ENCODE measurements at regions not wholly inside any gene's neighbourhood (a gene's known extent, or its start where the extent isn't known, plus 50 kb on each side); places are given as distances from the start of the nearest gene placed in this dataset.
"Not testable (repeated sequence)": the region's sequence is repeated elsewhere in the genome, so short reads cannot be mapped to it uniquely, and the experiment has no call there.

DNA sequence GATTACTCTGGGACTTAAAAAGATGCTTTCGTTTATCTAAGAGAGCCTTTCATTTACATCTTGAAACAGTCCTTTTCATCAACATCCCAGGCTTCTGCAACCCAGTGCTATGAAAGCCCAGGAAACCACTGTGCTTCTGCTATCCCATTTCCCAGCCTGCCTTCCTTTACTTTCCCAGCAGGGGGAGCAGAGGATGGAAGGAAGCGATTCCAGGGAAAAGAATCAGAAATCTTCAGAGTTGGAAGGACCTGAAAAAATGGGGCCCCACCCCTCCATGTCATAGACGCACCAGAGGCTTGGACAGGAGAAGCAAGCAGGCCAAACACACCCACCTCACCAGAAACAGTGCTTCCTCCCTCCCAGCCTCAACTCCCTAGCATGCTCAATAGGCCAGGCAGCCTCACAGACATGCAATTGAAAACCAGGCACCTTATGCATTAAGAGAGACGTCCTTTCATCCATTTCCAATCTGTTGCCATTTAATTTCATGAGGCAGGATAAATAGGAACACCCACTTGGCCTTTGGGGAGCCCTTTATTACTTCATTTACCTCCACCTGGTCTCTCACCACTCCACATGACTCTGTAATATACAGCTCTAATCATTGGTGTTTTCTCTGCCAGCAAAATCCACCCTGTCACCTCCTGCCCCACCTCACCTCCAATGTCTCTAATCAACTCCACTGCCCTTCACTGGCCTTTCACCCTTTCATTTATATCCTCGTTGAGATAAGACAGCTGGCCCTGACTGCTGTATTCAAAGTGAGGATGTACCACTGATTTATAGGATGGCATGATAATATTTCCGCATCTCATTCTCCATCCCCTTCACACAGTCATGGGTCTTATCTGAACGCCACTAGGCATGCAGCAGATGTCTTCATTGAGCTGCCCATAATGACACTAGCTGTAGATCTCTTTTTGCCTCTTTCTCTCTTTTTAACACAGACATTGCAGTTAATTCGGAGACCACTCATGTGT is 583.9 kb downstream of the NTRK3 start:
- no peak for DNase-seq (ENCODE audit: low spot score)

DNA sequence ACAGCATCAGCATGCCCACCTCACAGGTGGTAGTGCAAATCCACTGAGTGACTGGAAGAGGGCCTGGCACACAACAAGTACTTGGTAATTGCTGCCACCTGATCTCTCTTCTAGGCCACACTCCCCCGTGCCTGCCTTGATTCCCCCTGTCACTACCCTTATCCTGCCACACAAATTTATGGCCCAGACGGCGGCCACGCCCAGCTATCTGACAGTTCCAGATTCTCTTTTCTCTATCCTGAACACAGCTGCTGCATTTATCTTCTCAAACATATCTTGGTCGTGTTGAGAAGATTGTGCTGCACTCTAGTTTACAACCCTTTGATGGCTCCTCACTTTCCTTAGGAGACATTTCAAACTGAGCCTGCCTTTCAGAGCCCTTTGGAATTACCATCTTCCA is 585.2 kb downstream of the NTRK3 start:
- DNase-seq (ENCODE audit: low spot score): no peak

DNA sequence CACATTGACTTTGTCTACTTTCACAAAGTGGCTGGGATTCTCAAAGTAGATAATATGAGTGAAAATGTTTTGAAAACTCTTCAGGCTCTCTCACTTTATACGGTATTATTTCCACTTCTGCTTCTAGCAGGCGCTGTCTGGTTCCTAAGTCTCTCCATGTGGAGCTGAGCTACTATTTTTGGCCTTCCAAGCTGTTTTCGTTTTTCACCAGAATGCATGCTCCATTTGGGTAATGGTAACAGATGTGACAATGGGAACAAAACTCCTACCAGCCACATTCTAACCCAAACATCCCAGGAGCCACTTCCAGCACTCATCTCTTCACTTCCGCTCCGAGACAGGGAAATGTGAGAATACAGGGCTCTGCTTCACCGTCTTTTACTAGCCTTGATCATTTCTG is 586.7 kb downstream of the NTRK3 start:
- no peak for DNase-seq (ENCODE audit: low spot score)

DNA sequence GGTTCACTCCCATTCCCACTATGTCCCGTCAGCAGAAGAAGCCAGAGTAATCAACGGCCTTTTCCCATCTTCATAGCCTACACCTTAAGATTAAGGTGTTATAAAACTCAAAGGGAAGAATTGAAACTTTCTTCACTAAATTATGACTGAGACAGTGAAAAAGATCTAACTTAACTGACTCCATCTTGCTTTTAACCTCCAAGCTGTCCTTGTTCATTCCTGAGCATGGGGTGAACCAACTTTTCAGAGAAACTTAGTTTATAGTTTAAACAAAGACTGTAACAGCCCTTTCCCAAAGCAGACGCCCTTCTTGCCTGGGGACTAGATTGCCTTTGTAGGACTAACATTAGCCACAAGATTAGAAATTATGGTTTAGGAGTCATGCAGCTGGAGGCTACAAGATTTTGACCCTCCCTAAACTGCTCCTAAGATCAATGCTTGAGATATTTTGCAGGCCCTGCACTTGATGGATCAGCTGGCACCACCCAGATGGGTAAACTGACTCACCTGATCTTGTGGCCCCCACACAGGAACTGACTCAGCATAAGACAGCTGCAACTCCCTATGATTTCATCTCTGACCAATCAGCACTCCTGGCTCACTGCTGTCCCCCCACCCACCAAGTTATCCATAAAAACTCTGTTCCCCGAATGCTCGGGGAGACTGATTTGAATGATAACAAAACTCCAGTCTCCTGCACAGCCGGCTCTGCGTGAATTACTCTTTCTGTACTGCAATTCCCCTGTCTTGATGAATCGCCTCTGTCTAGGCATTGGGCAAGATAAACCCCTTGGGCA is 587.6 kb downstream of the NTRK3 start:
- DNase-seq (ENCODE audit: low spot score): not testable (repeated sequence)

DNA sequence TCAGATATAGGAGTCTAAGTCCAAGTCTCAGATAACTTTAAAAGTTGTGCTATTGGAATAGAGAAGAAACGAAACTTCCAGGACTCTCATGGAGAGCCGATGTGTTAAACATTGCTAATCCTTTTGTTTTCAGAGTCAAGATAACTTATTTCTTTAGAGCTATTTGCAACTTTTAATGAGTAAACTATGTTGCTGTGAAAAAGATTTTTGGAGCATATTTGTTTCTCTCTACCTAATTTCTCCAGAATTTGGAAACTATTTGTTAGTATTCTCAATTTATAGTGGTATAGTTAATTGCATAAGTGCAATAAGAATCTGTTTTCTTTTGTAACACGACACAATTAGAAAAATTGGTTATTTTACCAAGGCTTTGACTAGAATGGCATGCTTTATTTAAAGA is 588.9 kb downstream of the NTRK3 start:
- no peak for DNase-seq (ENCODE audit: low spot score)

DNA sequence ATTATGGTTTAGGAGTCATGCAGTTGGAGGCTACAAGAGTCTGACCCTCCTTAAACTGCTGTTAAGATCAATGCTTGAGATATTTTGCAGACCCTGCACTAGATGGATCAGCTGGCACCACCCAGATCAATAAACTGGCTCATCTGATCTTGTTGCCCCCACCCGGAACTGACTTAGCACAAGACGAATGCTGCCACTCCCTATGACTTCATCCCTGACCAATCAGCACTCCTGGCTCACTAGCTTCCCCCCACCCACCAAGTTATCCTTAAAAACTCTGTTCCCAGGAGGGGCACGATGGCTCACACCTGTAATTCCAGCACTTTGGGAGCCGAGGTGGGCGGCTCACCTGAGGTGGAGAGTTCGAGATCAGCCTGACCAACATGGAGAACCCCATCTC is 594.0 kb downstream of the NTRK3 start:
- no peak for DNase-seq (ENCODE audit: low spot score)

DNA sequence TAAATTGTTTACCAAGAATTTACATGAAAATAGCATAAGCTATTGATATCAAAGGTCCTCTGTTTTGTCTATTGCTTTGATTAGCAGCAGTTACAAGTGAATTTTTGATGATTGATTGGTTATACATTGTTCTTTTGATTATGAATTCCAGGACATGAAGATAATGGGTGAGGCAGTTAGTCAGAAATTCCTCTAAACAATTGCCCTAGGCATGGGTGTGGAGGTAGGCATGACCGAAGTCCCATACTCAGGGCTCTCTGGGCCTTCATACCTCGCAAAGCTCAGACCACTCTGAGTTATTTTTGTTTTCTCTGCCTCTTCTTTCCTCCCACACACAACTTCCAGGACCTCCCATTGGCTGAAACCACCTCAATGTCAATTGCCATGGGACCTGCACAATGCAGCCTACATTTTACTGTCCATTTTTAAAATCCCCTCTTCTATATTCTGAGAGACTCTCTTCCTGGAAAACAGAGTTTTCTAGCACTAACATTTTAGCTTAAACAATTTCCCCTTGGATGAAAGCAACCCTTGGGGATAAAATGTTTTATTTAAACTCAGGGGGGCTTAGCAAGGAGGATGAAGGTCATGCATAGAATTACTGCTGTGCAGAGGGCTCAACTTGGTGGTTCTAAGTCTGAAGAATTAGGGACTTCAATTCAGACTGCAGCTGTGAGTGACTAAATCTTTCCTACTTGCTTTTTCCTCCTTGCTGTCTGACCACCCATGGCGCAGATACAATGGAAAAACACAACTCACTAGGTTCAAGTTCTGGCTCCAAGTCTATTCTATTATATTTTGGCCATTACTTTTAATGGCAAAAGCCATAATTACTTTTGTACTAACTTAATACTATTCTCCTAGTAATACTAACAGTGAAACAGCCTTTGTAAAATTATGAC is 594.8 kb downstream of the NTRK3 start:
- DNase-seq (ENCODE audit: low spot score): no peak

DNA sequence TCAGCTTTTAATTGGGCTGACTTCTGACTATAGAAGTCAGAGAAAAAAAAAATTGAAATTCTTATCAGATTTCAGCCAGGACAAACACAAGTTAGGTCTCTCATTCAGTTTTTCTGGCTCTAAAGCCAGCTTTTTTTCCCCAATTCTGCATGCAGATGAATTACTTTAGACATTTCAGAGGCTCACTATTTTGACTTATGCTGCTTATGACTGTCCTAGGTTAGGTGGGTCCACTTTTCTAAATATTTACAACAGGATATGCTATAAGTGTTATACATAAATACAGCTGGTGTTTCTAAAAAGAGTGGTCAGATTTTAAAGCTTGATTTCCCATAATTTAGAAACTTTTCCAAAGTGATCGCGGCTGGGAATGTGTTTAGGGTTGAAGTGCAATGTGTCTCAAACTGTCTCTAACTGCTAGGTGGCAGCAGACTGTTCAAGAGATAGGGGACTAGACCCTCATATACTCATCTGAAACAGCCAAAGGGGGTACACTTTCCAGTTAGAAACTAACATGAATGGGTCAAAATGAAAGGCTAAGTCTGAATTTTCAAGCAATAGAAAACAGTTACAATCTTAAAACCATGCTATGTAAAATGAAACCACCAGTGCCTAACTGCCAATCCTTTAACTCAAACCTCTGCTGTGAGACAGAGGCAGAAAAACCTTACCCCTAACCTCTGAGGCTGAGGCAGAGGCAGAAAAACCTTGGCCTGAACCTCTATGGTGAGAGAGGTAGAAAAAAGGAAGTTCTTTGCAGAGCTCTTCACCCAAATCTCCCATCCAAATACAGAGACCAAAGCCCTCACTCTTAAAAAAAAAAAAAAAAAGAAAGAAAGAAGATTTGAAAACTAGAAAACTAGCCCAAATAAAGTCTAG is 596.0 kb downstream of the NTRK3 start:
- DNase-seq (ENCODE audit: low spot score): no peak

DNA sequence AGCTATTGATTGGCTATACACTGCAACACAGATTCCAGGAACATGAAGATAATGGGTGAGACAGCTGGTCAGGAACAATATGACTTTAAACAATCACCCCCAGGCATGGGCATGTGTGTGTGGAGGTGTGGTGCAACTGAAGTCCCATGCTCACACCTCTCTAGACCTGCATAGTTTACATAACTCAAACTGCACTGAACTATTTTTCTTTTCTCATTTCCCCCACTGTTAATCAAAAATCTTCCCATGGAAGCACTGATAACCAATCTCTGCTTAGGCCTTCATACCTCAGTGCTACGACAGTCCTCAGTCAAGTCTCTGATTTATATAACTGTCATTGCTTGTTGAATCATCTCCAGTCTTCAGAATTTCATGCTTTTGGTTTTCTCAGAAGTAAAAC is 600.2 kb downstream of the NTRK3 start:
- no peak for DNase-seq (ENCODE audit: low spot score)

DNA sequence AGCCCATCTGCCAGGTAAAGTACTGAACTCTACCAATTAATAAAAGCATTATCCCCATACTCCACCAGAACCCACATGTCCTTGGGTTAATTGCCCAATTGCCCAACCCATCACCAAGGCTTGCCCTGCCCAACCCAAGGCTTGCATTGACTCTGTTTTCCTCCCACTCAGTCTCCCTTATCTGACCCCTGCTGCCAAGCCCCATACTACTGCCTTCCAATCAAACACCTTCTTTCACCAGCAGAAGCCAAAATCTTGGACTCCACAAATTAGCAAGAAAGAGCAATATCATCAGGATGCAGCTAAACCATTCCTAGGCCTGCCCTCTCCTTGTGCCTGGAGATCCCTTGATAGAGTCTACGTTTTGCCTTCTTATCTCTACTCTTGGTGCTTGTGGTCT is 602.9 kb downstream of the NTRK3 start:
- DNase-seq (ENCODE audit: low spot score): no peak

DNA sequence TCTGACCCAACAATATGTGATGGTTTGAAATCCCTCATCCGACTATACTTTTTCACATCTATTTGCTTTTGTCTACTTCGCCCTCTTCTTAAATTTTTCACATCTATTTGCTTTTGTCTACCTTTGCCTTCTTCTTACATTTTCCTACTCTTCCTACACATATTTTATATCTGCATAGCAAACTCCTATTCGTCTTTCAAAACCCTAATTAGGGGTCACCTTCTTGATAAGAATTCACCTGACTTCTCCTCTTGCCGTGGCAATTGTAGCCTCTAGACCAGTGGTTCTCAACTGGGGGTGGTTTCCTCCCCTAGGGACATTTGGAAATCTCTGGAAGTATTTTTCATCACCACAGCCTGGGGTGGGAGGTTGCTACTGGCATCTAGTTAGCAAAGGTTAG is 607.4 kb downstream of the NTRK3 start:
- no peak for DNase-seq (ENCODE audit: low spot score)

DNA sequence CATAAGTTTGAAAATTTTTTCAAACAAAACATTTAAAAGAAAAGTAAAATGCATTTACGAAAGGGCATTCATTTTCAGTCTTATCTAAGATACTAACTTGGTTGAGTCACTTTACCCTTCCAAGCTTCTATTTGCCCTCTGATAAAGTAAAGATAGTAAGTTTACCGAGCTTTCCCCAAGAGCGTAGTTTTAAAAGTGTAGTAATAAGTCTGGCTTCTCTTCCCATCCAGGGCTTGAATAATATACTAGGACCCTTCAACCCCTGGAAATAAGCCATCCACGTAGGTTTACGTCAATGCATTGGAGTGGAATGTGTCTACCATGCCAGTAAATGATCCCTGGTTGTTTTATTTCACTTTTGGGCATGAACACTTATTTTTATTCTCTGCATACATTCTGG is 608.3 kb downstream of the NTRK3 start:
- no peak for DNase-seq (ENCODE audit: low spot score)

DNA sequence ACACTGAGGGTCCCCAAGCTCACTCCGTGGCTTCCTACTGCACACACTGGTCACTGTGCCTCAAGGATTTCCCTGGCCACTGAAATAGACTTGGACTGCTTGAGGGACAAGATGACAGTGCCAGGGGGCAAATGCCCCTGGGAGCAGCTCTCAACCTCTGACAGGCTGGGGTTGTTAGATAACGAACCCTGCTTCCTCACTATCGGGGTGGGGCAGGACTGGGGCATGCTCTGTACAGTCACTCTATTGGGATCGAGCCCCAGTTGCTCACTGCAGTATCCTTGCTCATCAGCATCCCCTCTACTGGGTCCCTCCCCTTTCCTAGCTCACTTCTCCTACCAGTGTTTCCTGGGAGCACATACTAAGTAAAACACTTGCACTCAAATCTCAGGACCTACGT is 610.8 kb downstream of the NTRK3 start:
- DNase-seq (ENCODE audit: low spot score): no peak

DNA sequence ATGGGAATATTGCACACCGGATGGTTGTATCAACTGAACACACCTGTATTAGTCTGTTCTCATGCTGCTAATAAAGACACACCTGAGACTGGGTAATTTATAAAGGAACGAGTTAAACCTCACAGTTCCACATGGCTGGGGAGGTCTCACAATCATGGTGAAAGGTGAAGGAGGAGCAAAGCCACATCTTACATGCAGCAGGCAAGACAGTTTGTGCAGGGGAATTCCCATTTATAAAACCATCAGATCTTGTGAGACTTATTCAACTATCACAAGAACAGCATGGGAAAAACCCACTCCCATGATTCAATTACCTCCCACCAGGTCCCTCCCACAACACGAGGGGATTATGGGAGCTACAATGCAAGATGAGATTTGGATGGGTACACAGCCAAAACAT is 613.5 kb downstream of the NTRK3 start:
- DNase-seq (ENCODE audit: low spot score): not testable (repeated sequence)

DNA sequence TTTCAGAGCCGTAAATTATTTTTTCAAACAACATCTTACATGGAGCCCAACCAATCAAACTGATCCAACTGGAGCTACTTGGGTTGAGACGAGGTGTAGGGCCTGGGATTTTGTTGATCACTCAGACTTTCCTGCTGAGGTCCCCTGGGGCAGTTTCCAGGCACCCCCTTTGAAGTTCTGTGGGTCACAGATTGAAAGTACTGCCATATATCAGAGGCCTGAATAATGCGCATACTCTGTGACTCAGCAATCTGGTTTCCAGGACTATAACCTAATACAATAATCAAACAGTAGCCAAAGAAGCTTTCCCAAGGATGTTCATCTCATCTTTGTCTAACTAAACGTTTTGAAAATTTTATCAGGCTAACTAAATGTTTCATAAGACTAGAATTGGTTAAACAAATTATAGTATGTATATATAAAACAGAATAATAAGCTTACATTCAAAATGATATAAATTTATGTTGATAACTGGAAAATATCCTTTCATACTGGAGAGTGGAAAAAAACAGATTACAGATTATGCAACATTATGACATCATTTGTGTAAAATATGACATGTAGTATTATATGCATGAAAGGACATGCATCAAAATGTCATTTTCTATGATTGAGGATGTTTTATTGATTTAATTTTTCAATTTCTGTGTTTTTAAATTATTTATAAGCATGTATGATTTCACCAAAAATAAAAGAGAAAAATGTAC is 617.1 kb downstream of the NTRK3 start:
- DNase-seq (ENCODE audit: low spot score): no peak

DNA sequence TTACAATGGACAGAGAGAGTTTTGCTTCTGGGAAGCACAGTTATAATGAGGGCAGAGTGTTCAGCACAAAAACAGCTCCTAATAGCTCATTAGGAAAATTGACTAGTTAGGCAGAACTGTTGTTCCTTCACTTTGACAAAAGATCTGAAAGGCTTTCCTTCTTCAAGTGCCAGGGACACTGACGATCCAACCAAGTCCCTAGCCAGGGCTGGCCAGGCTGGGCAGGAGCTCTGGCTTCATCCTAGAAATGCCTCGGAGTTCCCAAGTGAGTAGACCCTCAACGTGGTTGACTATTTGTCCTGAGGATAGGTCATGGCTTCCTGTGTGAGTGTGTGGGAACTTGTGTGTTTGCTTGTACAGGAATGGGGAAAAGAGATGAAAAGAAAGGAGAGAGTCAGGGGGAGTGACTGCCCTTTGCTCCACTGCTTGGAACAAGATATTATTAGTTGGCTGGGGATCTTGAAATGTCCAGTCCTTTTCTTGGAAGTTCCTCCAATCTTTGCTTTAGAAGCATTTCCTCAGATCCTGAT is 617.9 kb downstream of the NTRK3 start:
- DNase-seq (ENCODE audit: low spot score): no peak

DNA sequence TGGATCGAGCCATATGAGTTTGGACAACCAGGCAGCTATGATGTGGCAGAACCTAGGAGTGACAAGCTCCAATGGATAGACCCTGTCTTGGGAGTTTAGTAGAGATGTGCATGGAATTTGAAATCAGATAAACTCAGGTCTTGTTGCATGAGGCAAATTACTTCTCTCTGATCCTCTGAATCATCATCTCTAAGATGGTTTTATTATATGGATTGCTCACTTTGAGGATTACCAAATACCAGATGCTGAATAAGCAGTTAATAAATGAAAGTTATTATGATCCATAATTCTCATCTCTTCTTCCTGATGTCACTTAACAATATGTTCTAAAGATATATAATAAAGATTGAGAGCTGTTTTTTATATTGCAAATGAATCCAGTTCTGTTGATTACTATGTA is 622.2 kb downstream of the NTRK3 start:
- DNase-seq (ENCODE audit: low spot score): no peak

DNA sequence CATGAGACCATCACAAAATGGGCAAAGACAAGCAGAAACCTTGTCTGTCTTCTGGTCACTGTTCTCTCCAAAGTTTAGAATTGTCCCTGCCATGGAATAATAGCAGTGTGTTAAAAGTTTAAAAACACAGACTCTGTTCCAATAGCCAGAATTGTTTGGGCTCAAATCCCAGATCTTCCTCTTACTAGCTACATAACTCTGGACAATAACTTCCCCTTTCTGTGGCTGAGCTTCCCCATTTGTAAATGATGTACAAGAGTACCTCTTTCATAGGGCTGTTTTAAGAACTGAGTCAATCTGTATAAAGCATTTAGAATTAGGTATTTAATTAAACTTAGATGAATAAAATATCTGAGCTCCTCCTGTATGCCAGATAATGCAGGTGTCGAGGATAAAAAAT is 623.0 kb downstream of the NTRK3 start:
- no peak for DNase-seq (ENCODE audit: low spot score)

DNA sequence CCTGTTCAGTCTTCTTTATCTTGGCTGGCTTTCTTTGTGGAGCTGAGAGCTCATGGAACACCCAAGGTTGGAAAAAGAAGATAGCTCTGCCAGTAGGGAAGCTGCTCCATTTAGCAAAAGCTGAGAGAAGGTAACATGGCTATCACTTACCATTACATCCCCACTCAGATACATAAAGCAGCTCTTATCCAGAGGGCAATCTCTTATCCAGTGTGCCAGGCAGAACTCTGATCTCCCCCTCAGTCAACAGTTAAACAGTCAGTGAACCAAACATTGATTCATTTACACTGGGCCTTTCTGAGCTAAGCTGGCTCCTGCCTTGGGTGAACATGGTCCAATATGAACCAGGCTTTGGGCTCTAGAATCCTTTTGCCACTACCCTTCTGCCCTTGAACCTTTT is 624.2 kb downstream of the NTRK3 start:
- DNase-seq (ENCODE audit: low spot score): no peak

DNA sequence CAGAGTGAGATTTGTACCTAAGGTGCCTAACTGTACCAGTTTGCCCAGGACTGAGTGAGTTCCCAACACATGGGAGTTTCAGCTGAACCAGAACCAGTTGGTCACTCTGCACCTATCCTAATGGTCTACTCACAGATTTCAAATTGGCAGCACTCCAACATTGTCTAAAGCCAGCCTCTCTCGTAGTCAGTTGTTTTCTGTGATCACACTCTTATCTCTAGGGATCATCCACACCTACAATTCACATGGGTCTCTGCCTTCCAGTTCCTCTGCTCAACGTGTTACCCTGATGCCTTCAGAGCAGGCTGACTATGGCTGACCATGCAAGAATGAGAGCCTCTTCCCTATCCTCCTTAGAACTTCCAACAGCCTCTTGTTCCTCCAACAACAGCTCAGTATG is 624.8 kb downstream of the NTRK3 start:
- DNase-seq (ENCODE audit: low spot score): no peak
